ENCODE measurements at regions not wholly inside any gene's neighbourhood (a gene's known extent, or its start where the extent isn't known, plus 50 kb on each side); places are given as distances from the start of the nearest gene placed in this dataset.
A peak's percentile ranks its signal among the peaks of the same experiment; 100 is the strongest.

- TF ChIP-seq, protein P1, sequence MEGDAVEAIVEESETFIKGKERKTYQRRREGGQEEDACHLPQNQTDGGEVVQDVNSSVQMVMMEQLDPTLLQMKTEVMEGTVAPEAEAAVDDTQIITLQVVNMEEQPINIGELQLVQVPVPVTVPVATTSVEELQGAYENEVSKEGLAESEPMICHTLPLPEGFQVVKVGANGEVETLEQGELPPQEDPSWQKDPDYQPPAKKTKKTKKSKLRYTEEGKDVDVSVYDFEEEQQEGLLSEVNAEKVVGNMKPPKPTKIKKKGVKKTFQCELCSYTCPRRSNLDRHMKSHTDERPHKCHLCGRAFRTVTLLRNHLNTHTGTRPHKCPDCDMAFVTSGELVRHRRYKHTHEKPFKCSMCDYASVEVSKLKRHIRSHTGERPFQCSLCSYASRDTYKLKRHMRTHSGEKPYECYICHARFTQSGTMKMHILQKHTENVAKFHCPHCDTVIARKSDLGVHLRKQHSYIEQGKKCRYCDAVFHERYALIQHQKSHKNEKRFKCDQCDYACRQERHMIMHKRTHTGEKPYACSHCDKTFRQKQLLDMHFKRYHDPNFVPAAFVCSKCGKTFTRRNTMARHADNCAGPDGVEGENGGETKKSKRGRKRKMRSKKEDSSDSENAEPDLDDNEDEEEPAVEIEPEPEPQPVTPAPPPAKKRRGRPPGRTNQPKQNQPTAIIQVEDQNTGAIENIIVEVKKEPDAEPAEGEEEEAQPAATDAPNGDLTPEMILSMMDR (IDR thresholded peaks at IDR 0.05) = peak in 2 of 3 donors; percentile 28 to 32
- no peak for TF ChIP-seq POLR2A (IDR thresholded peaks at IDR 0.05)
- TF ChIP-seq EP300 (IDR thresholded peaks at IDR 0.05) = no peak
- Histone ChIP-seq H3K36me3 (no peaks in the 10 kb centered on the region), H3K27ac (no peak overlapping the region), H3K4me1 (ENCODE audit: insufficient read depth) (no peaks in the 10 kb centered on the region), H3K9me3 (no peaks in the 10 kb centered on the region), H3K27me3 (no peaks in the 10 kb centered on the region), H3K4me3 (no peak overlapping the region)
- intact Hi-C loops (cut with DNase I) = loop anchor here (5.0 to 10.0 kb wide), 3 partner anchors 200 to 843 kb away; no protein-coding TSS in a partner anchor
- DNase-seq = no peak
- 52 to 69% (median 60%) methylated on average over 1 of the region's 1 CpG for WGBS, 3 donors
Observed at GRCh38 chr10:60444494-60445064, 54.9 kb upstream of the ANK3 start.

- no peak overlapping the region for H3K27ac ChIP-seq
Observed at GRCh38 chr10:60443346-60443745, 53.7 kb upstream of the ANK3 start.

DNA sequence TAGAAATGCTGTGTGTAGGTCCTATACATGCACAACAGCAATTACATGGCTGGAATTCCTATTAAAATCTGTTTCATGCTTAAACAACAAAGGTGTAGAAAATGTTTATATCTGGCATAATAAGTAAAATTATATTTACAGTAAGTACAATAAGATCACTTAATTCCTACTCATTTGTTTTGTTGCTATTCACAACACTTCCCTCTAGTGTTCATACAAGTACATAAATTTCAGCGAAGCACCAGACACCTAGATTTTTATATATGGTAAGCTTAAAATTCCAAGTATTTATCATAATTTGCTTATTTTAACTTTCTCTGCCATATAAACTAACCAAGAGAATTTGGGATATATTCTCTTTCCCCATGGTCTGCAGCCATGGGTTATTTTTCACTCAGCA is 51.8 kb upstream of the ANK3 start:
- no peaks in the 10 kb centered on the region for H3K36me3 ChIP-seq
- H3K9me3 ChIP-seq = no peaks in the 10 kb centered on the region
- WGBS, 3 donors = 48 to 59% (median 49%) methylated on average over 1 of the region's 1 CpG
- no peak overlapping the region for H3K4me3 ChIP-seq
- TF ChIP-seq, protein P1 (IDR thresholded peaks at IDR 0.05) = no peak
- TF ChIP-seq EP300 (IDR thresholded peaks at IDR 0.05) (no peak), POLR2A (IDR thresholded peaks at IDR 0.05) (no peak)
- H3K4me1 ChIP-seq (ENCODE audit: insufficient read depth) = no peaks in the 10 kb centered on the region
- DNase-seq = no peak
- intact Hi-C loops (cut with DNase I) = loop anchor here in 2 of 4 donors (5.0 to 10.0 kb wide), 2 partner anchors 203 to 206 kb away; no protein-coding TSS in a partner anchor
- H3K27me3 ChIP-seq = no peaks in the 10 kb centered on the region
- no peak overlapping the region for H3K27ac ChIP-seq

More at GRCh38 chr10:60443346-60443745, 53.7 kb upstream of the ANK3 start:
- 44 to 60% (median 52%) methylated on average over 3 of the region's 3 CpGs for WGBS, 3 donors
- no peak for TF ChIP-seq EP300 (IDR thresholded peaks at IDR 0.05)
- TF ChIP-seq, protein P1 (IDR thresholded peaks at IDR 0.05) = no peak
- H3K9me3 ChIP-seq = no peaks in the 10 kb centered on the region
- H3K4me3 ChIP-seq = no peak overlapping the region
- intact Hi-C loops (cut with DNase I) = loop anchor here in 2 of 4 donors (5.0 to 10.0 kb wide), 2 partner anchors 201 to 204 kb away; no protein-coding TSS in a partner anchor
- no peaks in the 10 kb centered on the region for H3K4me1 ChIP-seq (ENCODE audit: insufficient read depth)
- DNase-seq = no peak
- no peaks in the 10 kb centered on the region for H3K36me3 ChIP-seq
- H3K27me3 ChIP-seq = no peaks in the 10 kb centered on the region

GRCh38 chr10:60439641-60440040 is 50.0 kb upstream of the ANK3 start:
- 94 to 96% (median 95%) methylated on average over 2 of the region's 2 CpGs for WGBS, 3 donors

More at GRCh38 chr10:60439641-60440040, 50.0 kb upstream of the ANK3 start:
- no peaks in the 10 kb centered on the region for H3K27me3 ChIP-seq
- H3K36me3 ChIP-seq = no peaks in the 10 kb centered on the region
- no peak overlapping the region for H3K4me3 ChIP-seq
- H3K4me1 ChIP-seq (ENCODE audit: insufficient read depth) = no peaks in the 10 kb centered on the region
- TF ChIP-seq EP300 (IDR thresholded peaks at IDR 0.05) (no peak), POLR2A (IDR thresholded peaks at IDR 0.05) (no peak)
- TF ChIP-seq, protein P1 (IDR thresholded peaks at IDR 0.05) = no peak
- no peak for DNase-seq
- intact Hi-C loops (cut with DNase I) = loop anchor here in 3 of 4 donors (5.0 to 10.0 kb wide), 4 partner anchors 205 to 337 kb away; no protein-coding TSS in a partner anchor
- H3K9me3 ChIP-seq = no peaks in the 10 kb centered on the region
- no peak overlapping the region for H3K27ac ChIP-seq

Data from ovary (tissue), 7 donors.